SK-N-SH treated with all-trans-retinoic acid at 6 μM for 48 hours (cell line): ENCODE measurements at regions not wholly inside any gene's neighbourhood (a gene's known extent, or its start where the extent isn't known, plus 50 kb on each side); places are given as distances from the start of the nearest gene placed in this dataset.

Experiments
- ARNTL ChIP-seq: fragments of 450-650 bp; formaldehyde crosslinking; IDR thresholded peaks from 2 replicates; pipeline ENCODE4 v1.5.0; 2020; ENCODE audit warnings: low read depth, mild to moderate bottlenecking, moderate library complexity, borderline replicate concordance
- BACH2 ChIP-seq: fragments of 250-450 bp; sonication (Bioruptor Pico); IDR thresholded peaks from 2 replicates; pipeline ENCODE4 v1.9.0; 2021; ENCODE audit warnings: mild to moderate bottlenecking, borderline replicate concordance
- CSDC2 ChIP-seq: fragments of 250-450 bp; sonication (Bioruptor Pico); IDR thresholded peaks from 2 replicates; pipeline ENCODE4 v1.5.0; 2020; ENCODE audit warnings: mild to moderate bottlenecking, moderate library complexity
- ISL1 ChIP-seq: fragments of 250-450 bp; sonication (Bioruptor Pico); IDR thresholded peaks from 2 replicates; pipeline ENCODE4 v2.1.2; 2022; ENCODE audit warnings: mild to moderate bottlenecking, moderate library complexity
- PPARA ChIP-seq: fragments of 250-450 bp; sonication (Bioruptor Pico); IDR thresholded peaks from 2 replicates; pipeline ENCODE4 v1.5.0; 2020; ENCODE audit warnings: mild to moderate bottlenecking, borderline replicate concordance
- SNAI2 ChIP-seq: fragments of 250-450 bp; sonication (Bioruptor Pico); IDR thresholded peaks from 2 replicates; pipeline ENCODE4 v1.5.0; 2020; ENCODE audit warnings: mild to moderate bottlenecking, moderate library complexity
- ZC3H10 ChIP-seq: fragments of 250-450 bp; sonication (Bioruptor Pico); IDR thresholded peaks from 2 replicates; pipeline ENCODE4 v1.5.1; 2021; ENCODE audit warnings: mild to moderate bottlenecking, moderate library complexity
- ZFP3 ChIP-seq: fragments of 250-450 bp; sonication (Bioruptor Pico); IDR thresholded peaks from 2 replicates; pipeline ENCODE4 v1.5.0; 2020; ENCODE audit warnings: mild to moderate bottlenecking, moderate library complexity
- ZNF70 ChIP-seq: fragments of 450-650 bp; formaldehyde crosslinking; IDR thresholded peaks from 2 replicates; pipeline ENCODE4 v1.5.0; 2020; ENCODE audit warnings: mild to moderate bottlenecking, moderate library complexity
- TF ChIP-seq, protein P1 (sequence below): fragments of 250-450 bp; sonication (Bioruptor Pico); IDR thresholded peaks from 2 replicates; pipeline ENCODE4 v1.5.1; 2021; ENCODE audit warnings: mild to moderate bottlenecking, moderate library complexity
- TF ChIP-seq, protein P2 (sequence below): fragments of 250-450 bp; sonication (Bioruptor Pico); IDR thresholded peaks from 2 replicates; pipeline ENCODE4 v1.8.0; 2020; ENCODE audit warnings: mild to moderate bottlenecking, moderate library complexity, borderline replicate concordance
- TF ChIP-seq, protein P3 (sequence below): fragments of 250-450 bp; sonication (Bioruptor Pico); IDR thresholded peaks from 2 replicates; pipeline ENCODE4 v1.5.0; 2020; ENCODE audit warnings: mild to moderate bottlenecking, moderate library complexity

DNA sequence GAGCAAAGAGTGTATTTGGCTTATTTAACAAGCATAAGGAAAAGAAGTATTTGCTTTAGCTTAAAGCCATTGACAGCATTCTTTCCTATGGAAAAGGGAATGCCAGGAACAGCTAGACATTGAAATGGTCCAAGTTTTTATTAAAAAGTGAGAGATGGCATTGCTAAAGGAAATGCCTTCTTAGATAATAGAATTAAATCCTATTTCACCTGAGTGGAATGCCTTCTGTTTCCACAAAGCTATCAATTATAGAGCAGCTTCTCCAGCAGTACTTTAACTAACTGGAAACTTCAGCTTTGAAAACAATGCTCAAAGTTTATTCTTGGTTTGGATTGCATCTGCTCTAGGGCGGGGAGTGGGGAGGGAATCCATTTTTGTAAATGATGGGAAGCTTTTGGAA lies 85.1 kb upstream of the CNKSR3 start:
- TF ChIP-seq ARNTL (CRISPR knock-in tag) (no peak), PPARA (no peak), BACH2 (CRISPR knock-in tag) (no peak), SNAI2 (0 out of 2 replicates have a peak, but pooled peaks have one; percentile 49), ISL1 (CRISPR knock-in tag) (peak; percentile 91), ZNF70 (CRISPR knock-in tag) (no peak), ZFP3 (CRISPR knock-in tag) (0 out of 2 replicates have a peak, but pooled peaks have one; percentile 33), ZC3H10 (0 out of 2 replicates have a peak, but pooled peaks have one; percentile 32), CSDC2 (no peak)
- TF ChIP-seq, protein P1, sequence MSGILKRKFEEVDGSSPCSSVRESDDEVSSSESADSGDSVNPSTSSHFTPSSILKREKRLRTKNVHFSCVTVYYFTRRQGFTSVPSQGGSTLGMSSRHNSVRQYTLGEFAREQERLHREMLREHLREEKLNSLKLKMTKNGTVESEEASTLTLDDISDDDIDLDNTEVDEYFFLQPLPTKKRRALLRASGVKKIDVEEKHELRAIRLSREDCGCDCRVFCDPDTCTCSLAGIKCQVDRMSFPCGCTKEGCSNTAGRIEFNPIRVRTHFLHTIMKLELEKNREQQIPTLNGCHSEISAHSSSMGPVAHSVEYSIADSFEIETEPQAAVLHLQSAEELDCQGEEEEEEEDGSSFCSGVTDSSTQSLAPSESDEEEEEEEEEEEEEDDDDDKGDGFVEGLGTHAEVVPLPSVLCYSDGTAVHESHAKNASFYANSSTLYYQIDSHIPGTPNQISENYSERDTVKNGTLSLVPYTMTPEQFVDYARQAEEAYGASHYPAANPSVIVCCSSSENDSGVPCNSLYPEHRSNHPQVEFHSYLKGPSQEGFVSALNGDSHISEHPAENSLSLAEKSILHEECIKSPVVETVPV (CRISPR knock-in tag), result no peak
- TF ChIP-seq, protein P2, sequence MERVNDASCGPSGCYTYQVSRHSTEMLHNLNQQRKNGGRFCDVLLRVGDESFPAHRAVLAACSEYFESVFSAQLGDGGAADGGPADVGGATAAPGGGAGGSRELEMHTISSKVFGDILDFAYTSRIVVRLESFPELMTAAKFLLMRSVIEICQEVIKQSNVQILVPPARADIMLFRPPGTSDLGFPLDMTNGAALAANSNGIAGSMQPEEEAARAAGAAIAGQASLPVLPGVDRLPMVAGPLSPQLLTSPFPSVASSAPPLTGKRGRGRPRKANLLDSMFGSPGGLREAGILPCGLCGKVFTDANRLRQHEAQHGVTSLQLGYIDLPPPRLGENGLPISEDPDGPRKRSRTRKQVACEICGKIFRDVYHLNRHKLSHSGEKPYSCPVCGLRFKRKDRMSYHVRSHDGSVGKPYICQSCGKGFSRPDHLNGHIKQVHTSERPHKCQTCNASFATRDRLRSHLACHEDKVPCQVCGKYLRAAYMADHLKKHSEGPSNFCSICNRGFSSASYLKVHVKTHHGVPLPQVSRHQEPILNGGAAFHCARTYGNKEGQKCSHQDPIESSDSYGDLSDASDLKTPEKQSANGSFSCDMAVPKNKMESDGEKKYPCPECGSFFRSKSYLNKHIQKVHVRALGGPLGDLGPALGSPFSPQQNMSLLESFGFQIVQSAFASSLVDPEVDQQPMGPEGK (CRISPR knock-in tag), result no peak
- TF ChIP-seq, protein P3, sequence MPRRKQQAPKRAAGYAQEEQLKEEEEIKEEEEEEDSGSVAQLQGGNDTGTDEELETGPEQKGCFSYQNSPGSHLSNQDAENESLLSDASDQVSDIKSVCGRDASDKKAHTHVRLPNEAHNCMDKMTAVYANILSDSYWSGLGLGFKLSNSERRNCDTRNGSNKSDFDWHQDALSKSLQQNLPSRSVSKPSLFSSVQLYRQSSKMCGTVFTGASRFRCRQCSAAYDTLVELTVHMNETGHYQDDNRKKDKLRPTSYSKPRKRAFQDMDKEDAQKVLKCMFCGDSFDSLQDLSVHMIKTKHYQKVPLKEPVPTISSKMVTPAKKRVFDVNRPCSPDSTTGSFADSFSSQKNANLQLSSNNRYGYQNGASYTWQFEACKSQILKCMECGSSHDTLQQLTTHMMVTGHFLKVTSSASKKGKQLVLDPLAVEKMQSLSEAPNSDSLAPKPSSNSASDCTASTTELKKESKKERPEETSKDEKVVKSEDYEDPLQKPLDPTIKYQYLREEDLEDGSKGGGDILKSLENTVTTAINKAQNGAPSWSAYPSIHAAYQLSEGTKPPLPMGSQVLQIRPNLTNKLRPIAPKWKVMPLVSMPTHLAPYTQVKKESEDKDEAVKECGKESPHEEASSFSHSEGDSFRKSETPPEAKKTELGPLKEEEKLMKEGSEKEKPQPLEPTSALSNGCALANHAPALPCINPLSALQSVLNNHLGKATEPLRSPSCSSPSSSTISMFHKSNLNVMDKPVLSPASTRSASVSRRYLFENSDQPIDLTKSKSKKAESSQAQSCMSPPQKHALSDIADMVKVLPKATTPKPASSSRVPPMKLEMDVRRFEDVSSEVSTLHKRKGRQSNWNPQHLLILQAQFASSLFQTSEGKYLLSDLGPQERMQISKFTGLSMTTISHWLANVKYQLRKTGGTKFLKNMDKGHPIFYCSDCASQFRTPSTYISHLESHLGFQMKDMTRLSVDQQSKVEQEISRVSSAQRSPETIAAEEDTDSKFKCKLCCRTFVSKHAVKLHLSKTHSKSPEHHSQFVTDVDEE (CRISPR knock-in tag), result no peak
